Pancreas (tissue), 10 donors: ENCODE measurements at regions not wholly inside any gene's neighbourhood (a gene's known extent, or its start where the extent isn't known, plus 50 kb on each side); places are given as distances from the start of the nearest gene placed in this dataset.

Experiments used
- ATAC-seq, 4 donors: fragments of 200-7000 bp; cut with Tn5 transposase; one replicate each; pipeline versions ENCODE4 v1.8.0 to v1.9.1; 2020; ENCODE audit warnings: mild to moderate bottlenecking in 4 of 4, moderate library complexity in 4 of 4
- DNase-seq, 6 donors: peaks; one replicate each; pipeline ENCODE4 v3.0.0-alpha.2; 2020
- FAIRE-seq: peaks from 2 replicates; lab custom pipeline; 2012; peaks lifted over from hg19 to GRCh38; lab: Jason Lieb, UNC
- H3K27ac ChIP-seq, 4 donors: fragments of 200-600 bp; sonication (generic); 1 replicate in 3 of 4; 2 replicates in 1 of 4; pipeline versions ENCODE4 v1.5.0 to v1.8.0; 2020
- H3K27me3 ChIP-seq, 4 donors: fragments of 200-600 bp; one replicate each; pipeline ENCODE4 v1.8.0; 2021
- H3K36me3 ChIP-seq, 3 donors: fragments of 200-600 bp; sonication (generic) in 1 of 3; one replicate each; pipeline versions ENCODE4 v1.5.0 to v1.8.0; 2020 to 2021
- H3K4me1 ChIP-seq, 3 donors: fragments of 200-600 bp; one replicate each; pipeline ENCODE4 v1.8.0; 2021
- H3K4me3 ChIP-seq, 4 donors: fragments of 200-600 bp; sonication (generic) in 2 of 4; one replicate each; pipeline versions ENCODE4 v1.5.0 to v1.8.0; 2020 to 2021
- H3K9me3 ChIP-seq, 4 donors: fragments of 200-600 bp; one replicate each; pipeline ENCODE4 v1.8.0; 2021
- CTCF ChIP-seq, 4 donors: fragments of 200-600 bp; sonication (generic) in 3 of 4; IDR thresholded peaks; one replicate each; pipeline versions ENCODE4 v1.5.0 to v1.8.0; 2021; ENCODE audit warnings: antibody characterized with exemption in 4 of 4
- WGBS, 2 donors: extraction: QIAGEN DNeasy Blood & Tissue Kit; methylation state at CpG; one replicate each; pipeline ENCODE4 v1.1.7; 2013; 5-methylcytosine and 5-hydroxymethylcytosine counted together
- intact Hi-C, 3 donors: fragments of 100-400 bp; cut with DNase I; formaldehyde crosslinking; loops; one replicate each; pipeline versions ENCODE4 v1.11.1 to v1.14.2; 2022
- donor health status: healthy with polysubstance abuse.
- donor health status: DM: no; HTN: no; CAD: no; lungs with moderate emphysema.
- donor health status: DM: no; HTN: no; CAD: no.
- donor health status: control.
- donor health status: control.
- donor health status: Bipolar disorder and iron deficiency.
- donor health status: DM: yes; HTN: yes; CAD: no.
- donor health status: DM: no; HTN: no; CAD: no.
- donor health status: DM: no; HTN: no; CAD: no.
- donor health status: DM: yes; HTN: yes; CAD: no.

GRCh38 chr18:54743605-54743995 is 84.7 kb upstream of the RAB27B start:
- Histone ChIP-seq H3K4me3 (no peak overlapping the region), H3K9me3 (no peaks in the 10 kb centered on the region), H3K27ac (no peak overlapping the region), H3K4me1 (peaks cover 0 to 3% (median 0%) of the 10 kb centered on the region in 3 donors), H3K36me3 (no peaks in the 10 kb centered on the region), H3K27me3 (no peaks in the 10 kb centered on the region)
- DNase-seq: no peak
- TF ChIP-seq CTCF (IDR thresholded peaks at IDR 0.05): no peak
- no peak for FAIRE-seq
- 78 to 85% methylated on average over 4 of the region's 4 CpGs for WGBS, 2 donors
- intact Hi-C loops: no loop called here
- no peak for ATAC-seq

GRCh38 chr18:54749291-54749690 is 79.0 kb upstream of the RAB27B start:
- Histone ChIP-seq H3K4me1 (peaks cover 0 to 5% (median 0%) of the 10 kb centered on the region in 3 donors), H3K27me3 (no peaks in the 10 kb centered on the region), H3K27ac (no peak overlapping the region), H3K36me3 (no peaks in the 10 kb centered on the region), H3K9me3 (no peaks in the 10 kb centered on the region), H3K4me3 (no peak overlapping the region)
- TF ChIP-seq CTCF (IDR thresholded peaks at IDR 0.05): no peak
- WGBS, 2 donors: 88 to 90% methylated on average over 3 of the region's 3 CpGs
- DNase-seq (no peak), FAIRE-seq (no peak), ATAC-seq (no peak)
- intact Hi-C loops: no loop called here

GRCh38 chr18:54750350-54750749 is 77.9 kb upstream of the RAB27B start:
- no peak for TF ChIP-seq CTCF (IDR thresholded peaks at IDR 0.05)
- FAIRE-seq (no peak), DNase-seq (no peak), ATAC-seq (peak in 1 of 4 donors; percentile 42)
- Histone ChIP-seq H3K4me3 (no peak overlapping the region), H3K4me1 (peaks cover 0 to 5% (median 0%) of the 10 kb centered on the region in 3 donors), H3K27me3 (no peaks in the 10 kb centered on the region), H3K9me3 (no peaks in the 10 kb centered on the region), H3K27ac (no peak overlapping the region), H3K36me3 (no peaks in the 10 kb centered on the region)
- intact Hi-C loops: no loop called here
- 40 to 45% methylated on average over 2 of the region's 2 CpGs for WGBS, 2 donors

- H3K27me3 ChIP-seq: no peaks in the 10 kb centered on the region
- 73 to 74% methylated on average over 3 of the region's 3 CpGs for WGBS, 2 donors
Measured at GRCh38 chr18:54752185-54752584, 76.1 kb upstream of the RAB27B start.

GRCh38 chr18:54755456-54755855 is 72.8 kb upstream of the RAB27B start:
- TF ChIP-seq CTCF (IDR thresholded peaks at IDR 0.05): no peak
- H3K36me3 ChIP-seq: no peaks in the 10 kb centered on the region
- no peaks in the 10 kb centered on the region for H3K27me3 ChIP-seq
- H3K4me1 ChIP-seq: no peaks in the 10 kb centered on the region
- H3K27ac ChIP-seq: no peak overlapping the region
- no peak for FAIRE-seq
- no peak overlapping the region for H3K4me3 ChIP-seq
- intact Hi-C loops: no loop called here
- no peak for ATAC-seq
- DNase-seq: no peak
- H3K9me3 ChIP-seq: no peaks in the 10 kb centered on the region

More at GRCh38 chr18:54752185-54752584, 76.1 kb upstream of the RAB27B start:
- ATAC-seq (no peak), DNase-seq (no peak), FAIRE-seq (no peak)
- Histone ChIP-seq H3K27ac (no peak overlapping the region), H3K4me3 (no peak overlapping the region), H3K4me1 (peaks cover 0 to 5% (median 0%) of the 10 kb centered on the region in 3 donors), H3K9me3 (no peaks in the 10 kb centered on the region), H3K36me3 (no peaks in the 10 kb centered on the region)
- intact Hi-C loops: no loop called here
- TF ChIP-seq CTCF (IDR thresholded peaks at IDR 0.05): no peak
